Activated CD4-positive, CD25-positive, alpha-beta regulatory T cell treated with anti-CD3 and anti-CD28 coated beads, Interleukin-2, amount 50 U/mL, for 72 hours (primary cell): ENCODE measurements at regions not wholly inside any gene's neighbourhood (a gene's known extent, or its start where the extent isn't known, plus 50 kb on each side); places are given as distances from the start of the nearest gene placed in this dataset.

Experiments used
- DNase-seq: peaks from one replicate; pipeline ENCODE4 v3.0.0; 2021

DNA sequence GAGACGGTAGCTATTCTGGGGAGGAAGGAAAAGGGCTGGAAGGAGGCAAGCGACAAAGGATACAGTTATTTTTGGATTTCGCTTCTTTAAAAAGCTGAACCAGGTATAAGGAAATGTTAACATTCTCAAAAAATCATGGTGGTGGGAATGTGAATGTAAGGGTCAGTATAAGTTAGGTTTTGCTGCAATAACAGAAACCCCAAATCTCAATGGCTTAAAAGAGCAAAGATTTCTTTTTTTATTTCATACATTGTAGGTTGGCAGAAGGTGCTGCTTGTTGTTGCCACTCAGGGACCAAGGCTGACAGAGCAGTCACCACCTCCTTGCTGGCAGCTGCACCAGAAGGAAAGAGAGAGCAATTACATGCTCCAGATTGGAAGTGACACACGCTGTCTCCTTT lies 176.3 kb upstream of the LPP start:
- DNase-seq: no peak

DNA sequence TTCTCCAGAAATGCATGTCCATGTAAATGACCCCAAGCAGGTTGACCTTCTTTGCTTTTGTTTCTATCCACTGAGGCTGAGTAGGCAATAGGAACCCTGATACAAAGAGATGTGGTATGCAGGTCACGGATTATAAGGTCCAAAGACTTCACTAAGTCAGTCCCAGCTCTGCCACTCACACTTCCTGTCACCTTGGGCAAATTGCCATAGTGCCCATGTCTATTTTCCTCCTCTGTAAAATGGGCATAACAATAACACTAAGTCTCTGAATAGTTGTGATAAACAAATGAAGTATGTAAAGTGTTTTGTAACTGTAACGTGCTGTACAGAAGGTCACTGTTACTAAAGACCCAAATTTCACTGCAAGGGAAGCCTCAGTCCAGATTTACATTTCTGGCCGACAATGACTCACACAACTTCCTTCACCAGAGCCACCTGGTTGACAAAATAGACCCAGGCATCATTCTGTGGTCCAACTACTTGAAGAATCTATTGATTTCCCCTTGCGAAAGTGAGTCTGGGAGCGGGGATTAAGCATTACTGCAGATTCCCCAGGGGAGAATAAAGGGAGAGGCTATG lies 175.4 kb upstream of the LPP start:
- no peak for DNase-seq

DNA sequence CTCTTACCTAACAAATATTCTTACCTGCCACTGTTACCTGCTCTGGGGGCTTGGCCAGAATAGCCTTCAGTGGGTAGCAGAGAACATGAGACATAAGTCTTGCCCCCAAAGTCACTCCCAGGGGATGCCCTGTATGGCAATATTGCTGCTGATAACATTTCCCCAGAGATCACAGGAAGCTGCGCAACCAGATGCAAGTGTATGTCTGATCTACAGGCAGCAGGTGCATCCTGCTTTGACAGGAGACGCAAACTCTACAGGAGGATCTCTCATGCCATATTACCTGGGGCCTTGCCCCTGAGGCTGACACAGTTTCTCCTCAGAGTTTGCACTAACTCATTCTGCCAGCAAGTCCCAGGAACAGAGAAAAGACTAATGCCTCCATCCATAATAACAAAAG lies 174.4 kb upstream of the LPP start:
- no peak for DNase-seq

DNA sequence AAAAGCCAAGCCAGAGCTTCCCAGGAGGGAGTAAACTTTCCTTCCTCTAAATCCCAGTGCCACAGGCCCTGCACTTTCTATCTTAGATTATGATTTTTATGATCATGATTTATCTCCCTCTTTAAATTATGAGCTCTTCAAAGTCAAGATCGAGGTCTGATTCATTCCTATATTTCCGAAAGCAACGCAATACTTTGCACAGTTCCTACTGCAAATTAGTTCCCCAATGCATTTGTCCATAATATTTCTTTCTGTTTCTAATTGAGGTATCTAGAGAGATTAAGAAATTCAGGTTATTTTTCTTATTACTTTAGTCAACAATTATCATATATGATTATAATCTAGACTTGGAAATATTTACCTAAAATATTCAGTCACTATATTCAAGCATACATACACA lies 173.1 kb upstream of the LPP start:
- no peak for DNase-seq

DNA sequence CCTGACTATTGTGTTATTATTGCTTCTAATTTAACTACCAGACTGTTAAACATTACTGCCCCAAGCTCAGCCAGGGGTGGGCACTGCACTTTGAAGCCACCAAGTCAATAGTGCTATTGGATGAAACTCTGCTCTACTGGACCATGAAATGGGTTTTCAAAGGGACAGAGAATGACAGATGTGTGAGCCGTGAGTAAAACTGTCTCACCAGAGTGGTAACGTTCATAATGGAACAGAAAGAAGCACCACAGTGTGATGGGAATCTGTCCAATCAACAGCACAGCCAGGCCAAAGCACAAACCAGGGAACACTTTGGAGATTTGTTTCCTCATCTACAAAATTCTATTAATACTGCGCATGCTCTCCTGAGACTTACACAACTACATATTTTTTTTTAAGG lies 171.8 kb upstream of the LPP start:
- no peak for DNase-seq

DNA sequence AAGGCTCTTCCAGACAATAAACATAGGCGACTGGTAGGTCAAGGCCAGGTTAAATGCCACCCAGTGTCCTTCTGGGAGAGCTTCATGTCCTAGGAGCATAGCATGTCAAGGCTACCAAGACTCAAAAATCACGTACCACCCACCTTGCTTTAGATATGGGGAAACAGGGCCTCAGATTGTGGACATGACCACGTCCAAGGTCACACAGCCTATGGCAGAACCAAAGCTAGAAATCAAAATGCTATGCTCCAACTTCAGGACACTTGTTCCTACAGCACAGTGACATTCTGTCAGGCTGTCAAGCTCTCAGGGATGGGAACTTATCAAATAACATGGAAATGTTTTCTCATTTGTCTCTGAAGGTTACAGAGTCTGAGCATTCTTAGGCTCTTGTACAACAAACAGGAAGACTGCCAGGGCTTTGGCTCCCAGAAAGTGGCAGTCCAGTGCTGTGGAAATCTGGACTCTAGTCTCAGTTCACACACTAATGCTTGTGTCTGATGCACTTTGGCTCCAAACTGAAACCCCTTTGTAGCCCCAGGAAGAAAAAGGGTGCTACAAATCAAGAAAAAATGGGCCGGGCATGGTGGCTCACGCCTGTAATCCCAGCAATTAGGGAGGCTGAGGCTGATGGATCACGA lies 170.4 kb upstream of the LPP start:
- no peak for DNase-seq

DNA sequence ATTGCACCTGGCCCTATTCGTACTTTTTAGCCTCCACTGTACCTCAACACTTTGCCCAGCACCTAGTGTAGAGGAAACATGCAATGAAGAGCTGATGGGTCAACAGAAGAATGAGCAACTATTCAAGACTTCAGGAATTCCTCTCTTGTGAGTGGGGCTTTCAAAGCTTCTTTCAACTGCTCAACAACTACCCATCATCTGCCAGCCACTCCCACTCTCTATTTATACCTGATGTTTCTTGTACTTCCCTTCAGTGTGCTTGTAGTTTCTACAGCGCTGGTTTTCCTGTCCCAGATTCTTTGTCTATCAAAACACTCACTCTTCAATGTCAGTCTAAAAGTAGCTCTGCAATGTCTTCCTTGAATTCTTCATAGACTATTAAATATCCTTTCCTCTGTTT lies 168.3 kb upstream of the LPP start:
- DNase-seq: no peak

DNA sequence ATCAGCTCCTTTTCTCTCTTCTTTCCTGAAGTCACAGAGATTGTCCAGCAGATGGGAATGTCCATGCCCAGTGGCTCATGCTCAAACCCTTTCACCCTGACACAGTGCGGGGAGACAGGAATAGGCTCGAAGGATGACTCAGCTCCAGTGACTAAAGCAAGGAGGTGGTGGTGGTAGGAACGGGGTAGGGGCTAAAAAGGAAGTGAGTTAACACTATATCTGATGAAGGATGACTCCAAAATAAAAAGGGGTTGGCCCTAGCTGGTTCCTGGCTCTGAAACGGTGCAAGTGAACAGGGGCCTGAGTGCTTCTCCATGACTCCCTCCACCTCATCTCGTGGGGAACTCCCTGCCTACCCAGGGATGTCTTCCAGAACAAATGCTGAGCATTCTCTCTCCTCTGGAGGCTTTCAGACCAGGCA lies 167.4 kb upstream of the LPP start:
- DNase-seq: peak; percentile 42

DNA sequence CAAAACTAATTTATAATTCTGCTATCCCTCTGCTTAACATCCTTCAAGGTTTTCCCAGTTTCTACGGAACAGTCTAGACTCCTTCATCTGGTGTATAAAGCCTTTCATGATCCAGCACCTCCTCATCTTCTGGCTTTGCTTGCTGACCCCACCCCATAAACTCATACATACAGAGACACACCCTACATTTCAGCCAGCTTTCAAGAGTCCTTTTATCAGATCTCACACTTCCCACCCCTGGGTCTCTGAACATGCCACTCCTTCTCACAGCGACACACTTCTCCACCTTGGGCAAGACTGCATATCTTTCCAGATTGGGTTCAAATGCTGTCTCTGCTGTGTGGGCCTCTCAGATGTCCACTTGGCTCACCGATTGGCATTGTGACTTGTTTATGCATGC lies 166.8 kb upstream of the LPP start:
- DNase-seq: no peak

DNA sequence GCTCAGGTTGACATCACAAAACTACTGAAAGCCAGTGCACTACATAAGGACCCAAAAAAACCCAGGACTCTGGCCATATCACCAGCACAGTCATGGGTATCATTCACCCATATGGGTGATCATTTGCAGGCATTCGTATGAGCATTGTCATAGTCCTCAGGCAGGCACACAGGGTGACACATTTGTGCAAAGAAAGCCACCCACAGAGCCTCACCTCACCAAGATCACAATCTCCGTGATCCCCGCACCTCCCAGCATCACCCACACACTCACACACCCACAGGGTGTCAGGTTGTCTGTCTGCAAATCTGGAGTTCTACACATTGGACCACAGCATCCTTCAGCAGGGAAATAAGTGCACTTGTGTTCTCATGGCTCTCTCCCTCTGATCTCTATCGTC lies 166.0 kb upstream of the LPP start:
- no peak for DNase-seq

DNA sequence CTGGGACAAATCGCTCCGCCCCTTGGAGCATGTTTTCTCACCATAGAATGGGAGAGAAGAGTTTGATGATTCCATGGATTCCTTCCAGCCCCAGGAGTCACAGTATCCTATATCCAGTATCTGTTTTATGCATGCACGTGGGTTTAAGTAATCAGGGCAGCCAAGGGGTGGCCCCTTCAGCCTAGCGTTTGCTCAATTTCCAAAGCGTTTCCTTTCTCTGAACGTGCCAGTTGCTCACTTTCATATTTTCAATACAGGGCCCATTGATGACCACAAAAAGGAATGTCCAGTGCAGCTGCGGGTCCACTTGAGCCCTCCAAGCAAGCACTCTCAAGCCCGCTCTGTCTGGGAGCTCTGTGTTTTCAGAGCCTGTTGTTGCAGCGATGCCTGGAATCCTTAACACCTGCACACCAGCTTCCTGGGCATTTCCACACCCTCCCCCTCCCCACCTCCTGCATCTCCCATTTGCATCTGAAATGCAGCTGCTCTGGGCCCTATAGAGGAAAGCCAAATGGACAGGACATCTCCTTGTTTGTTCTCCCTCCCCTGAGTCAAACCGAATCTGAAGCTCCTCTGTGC lies 164.3 kb upstream of the LPP start:
- no peak for DNase-seq

DNA sequence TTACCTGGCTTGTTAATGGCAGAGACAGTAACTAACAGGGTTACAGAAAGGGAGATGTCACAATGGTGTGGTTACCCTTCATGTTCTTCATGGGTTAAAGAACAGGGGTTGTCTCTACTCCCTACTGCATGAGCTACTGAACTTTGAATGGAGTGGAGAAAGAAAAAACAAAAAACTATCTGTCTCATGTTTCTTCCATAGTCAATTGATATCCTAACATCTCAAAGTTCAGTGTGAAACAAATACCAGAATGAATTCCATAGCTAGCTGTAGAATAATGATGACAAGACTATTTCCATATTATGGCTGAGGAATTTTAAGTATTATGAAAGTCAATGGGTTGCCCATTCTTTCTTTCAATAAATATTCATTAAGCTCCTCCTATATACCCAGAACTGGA lies 161.3 kb upstream of the LPP start:
- no peak for DNase-seq

DNA sequence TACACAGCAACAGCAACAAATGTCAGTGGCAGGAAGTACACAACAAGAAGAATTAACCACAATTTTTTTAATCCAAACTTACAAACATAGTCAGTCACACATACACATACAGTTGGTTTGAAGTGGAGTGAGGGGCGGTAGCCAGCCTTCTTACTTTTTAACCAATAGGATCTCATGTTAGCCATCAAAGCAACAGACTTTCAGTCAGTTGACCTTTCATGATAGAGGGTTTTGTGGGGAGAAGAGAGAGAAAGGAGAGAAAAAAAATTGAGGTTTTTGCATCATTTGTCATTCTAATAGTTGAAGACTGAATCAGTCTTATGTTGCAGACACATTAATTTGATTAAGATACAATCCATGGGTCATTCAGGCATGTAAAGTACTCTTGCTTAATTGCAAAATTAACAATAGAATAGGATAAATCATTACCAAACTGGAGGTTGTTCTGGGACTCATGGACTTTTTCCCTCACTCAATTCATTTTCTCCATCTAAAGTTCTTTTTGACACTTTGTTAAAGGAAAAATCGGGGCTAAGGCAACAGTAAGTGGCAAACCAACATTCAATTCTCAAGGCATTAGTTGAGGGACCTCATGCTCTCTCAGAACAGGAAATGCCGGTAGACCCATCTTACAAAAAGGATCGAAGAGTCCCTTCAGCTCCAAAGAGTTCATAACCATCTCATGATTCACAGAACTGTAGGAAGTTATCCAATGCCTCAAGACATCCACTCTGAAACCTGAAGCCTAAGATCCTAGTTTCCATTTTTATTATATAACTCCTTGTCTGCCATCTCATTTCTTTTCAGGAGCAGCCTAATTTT lies 159.5 kb upstream of the LPP start:
- no peak for DNase-seq

DNA sequence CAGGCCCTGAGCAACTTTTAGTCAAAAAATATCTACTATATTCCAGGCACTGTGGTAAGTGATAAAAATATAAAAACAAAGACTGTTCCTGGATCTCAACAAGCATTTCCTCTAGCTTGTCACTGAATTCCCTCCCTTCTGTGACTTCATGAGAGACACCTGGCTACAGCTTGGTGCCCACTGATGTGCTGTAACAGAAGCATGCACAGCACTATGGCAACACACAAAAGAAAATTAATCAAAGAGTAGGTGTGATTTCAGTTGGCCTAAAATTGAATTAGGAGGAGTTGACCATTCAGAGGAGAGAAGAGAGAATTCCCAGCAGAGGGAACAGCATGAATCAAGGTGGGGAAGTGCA lies 158.9 kb upstream of the LPP start:
- DNase-seq: no peak

DNA sequence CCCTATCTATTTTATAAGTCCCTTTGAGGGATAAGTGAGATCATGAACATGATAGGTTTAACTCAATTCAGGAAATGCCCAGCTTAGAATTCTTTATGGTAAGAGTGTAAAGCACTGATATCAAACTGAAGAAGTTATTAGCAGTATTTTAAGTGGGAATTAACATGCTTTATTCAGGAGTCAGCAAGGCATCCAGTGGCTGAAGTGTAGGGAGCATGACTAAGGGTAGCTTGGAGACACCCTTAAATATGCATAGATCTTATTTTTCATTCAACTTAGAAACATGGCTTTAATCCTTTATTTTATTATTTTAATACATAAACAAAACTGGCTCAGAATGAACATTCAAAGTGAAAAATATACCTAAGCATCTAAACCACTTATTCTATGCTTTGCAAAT lies 158.3 kb upstream of the LPP start:
- DNase-seq: no peak

DNA sequence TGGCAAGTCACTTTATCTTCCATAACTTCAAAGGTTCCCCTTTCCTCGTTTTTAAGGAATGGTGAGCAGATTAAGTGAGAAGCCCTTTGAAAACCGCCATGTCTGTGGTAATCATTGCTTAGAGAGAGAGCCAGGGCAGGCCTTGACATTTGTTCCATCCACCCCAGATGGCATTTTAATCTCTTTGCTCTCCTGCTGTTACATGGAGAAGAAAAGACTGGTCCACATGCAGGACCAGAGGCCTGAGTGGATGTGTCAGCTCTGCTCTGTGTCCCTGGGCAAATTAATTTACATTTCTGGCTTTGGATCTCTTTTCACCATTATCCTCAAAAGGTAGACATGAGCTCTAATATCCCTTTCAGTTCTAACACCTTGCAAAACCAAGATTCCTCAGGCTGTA lies 157.3 kb upstream of the LPP start:
- DNase-seq: no peak

DNA sequence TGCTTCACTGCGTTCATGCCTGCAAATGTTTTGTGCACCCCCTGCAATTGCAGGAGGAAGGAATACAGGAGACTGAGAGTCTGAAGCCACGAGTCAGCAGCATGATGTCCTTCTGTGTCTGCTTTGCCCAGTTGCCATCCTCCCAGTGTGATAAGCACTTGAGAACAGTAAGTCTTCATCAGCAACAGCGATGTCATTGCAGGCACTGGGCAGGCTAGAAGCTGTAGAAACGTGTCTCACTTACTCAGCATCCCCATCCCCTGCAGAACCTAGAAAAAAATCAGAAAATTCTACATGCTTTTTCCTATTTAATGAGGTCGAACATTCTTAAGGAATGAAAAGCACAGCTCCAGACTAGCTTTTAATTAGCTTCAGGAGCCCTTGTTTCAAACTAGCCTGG lies 156.5 kb upstream of the LPP start:
- DNase-seq: no peak

DNA sequence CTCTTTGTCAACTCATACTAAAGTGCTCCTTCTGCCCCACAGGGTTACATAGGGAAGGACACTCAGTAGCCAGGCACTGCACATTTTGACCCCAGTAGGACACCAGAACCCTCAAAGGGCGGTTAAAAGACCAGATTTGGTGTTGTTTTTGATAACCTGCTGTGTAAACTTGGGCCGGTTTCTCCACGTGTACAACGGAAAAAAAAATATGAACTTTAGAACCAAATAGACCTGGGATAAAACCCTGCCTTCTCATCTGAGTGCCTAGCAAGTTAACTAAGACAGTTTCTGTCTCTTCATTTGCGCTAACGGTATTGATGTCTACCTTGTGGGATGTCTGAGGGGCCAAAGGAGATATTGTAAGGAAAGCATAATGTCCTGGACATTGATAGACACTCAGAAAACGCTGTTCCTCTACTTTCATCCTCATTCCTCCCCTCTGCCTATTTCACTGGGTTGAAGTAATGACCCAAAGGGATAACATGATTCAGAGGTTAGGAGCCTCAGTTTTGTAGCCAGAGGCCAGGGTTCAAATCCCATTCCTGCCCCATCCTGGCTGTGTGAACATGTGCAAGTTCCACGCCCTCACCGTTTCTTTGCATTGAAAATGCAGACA lies 155.9 kb upstream of the LPP start:
- no peak for DNase-seq

DNA sequence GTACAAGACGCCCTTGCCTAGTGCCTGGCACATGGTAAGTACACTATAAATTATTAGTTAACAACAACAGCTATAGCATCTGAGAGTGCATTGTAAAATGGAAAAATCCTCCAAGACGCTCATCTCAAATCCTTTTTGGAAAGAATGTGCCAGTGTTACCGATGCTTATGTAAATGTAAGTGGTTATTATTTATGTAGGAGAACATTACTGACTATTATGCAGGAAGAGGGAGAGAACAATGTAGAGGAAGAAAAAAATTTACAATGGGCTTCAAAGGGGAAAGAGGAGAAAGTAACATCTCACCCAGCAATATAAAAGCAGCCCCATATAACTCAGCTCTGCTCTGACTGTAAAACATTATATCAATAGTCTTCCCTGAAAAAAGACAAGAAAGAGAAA lies 155.3 kb upstream of the LPP start:
- DNase-seq: no peak

DNA sequence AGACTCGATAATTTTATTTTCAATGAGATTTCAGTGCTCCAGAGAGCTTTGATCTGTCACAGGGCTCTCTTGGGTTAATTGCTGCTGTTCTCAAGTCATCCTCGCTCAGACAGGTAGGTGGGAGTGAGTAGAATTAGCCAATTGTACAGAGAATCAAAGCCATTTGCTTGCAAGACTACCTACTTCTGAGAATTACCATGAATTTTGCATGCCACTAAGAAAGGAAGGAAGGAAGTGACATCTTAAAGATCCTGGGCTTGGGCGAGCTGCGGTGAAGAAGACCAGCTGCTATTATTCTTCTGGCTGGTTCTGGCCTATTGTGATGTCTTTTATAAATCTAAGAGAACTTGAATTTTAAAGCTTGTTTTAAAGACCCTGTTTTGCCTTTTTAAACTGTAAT lies 154.1 kb upstream of the LPP start:
- DNase-seq: peak; percentile 43

DNA sequence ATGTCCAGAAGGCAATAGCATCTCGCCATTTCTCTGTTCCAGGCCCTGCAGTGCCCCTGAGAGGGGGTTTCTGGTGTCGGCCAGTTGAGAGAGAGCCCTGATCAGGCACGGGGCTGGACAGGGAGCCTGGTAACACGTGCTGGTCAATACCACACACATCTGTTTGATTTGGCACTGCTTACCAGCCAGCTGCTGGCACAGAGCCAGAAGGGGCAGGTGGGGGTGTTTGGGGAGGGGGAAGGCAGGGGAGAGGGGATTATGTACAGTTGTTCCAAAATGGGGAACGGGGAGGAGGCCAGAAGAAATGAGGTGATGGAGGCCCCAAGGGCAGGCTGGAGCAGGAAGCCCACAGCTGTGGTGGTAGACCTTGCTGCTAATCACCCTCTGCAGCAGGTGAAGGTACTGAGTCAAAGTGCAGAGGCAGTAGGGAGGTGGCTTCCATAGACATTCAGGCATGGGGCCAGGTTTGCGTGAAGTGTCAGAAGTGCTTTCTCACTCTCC lies 153.5 kb upstream of the LPP start:
- peak; percentile 40 for DNase-seq

DNA sequence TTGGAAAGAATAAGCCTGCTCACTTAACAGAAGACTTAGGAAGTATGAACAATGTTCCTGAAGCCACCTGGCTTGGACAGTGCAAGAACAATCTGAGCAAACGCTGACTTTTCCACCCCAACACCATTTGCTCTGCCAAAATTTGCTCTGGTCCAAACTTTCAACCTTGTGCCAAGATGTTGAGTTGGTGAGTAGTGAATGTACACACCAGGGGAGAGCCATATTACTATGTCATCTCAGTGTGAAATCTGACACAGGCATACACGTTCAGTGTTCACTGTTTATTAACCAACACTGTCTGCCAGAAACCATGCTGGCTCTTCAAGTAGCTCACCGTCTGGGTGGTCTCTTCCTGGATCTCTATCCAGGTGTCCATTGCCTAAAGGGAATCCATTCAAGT lies 152.9 kb upstream of the LPP start:
- DNase-seq: no peak

DNA sequence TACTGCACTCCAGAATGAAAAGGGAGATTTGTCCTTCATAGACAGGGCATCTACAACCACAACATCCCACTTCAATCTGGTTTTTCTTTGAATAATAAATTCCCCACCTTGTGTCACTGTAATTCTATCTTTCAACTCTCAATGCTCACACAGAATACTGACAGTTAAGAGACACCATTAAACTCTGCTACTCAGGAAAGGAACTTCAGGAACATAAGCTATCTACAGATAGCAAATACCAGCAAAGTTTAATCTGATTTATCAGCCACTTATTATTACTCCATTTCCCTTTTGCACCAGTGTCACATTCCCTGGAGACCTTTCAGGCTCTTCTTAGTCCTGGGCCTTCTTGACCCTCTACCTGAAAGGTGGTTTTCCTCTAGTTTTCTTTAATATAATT lies 152.0 kb upstream of the LPP start:
- DNase-seq: no peak
